ENCODE measurements at regions not wholly inside any gene's neighbourhood (a gene's known extent, or its start where the extent isn't known, plus 50 kb on each side); places are given as distances from the start of the nearest gene placed in this dataset.
"Not testable (repeated sequence)": the region's sequence is repeated elsewhere in the genome, so short reads cannot be mapped to it uniquely, and the experiment has no call there.

DNA sequence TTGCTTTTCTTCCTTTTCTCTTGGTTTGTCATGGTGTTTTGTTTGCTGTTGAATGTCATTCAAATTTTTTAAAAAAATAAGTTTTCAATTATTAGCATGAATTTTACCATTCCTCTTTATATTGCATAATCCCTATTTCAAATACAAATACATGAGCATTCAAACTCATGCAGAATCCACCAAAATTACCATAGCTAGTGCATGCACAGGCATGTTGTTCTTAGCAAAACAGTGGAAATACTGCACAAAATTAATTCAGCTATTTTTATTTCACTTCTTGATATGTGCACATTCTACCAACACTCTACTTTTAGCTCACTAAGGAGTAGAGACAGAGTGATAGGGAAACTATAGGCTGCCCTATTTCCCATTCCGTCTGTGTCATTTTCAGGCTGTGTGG is 670.1 kb upstream of the LRRN3 start:
- no peak for DNase-seq

DNA sequence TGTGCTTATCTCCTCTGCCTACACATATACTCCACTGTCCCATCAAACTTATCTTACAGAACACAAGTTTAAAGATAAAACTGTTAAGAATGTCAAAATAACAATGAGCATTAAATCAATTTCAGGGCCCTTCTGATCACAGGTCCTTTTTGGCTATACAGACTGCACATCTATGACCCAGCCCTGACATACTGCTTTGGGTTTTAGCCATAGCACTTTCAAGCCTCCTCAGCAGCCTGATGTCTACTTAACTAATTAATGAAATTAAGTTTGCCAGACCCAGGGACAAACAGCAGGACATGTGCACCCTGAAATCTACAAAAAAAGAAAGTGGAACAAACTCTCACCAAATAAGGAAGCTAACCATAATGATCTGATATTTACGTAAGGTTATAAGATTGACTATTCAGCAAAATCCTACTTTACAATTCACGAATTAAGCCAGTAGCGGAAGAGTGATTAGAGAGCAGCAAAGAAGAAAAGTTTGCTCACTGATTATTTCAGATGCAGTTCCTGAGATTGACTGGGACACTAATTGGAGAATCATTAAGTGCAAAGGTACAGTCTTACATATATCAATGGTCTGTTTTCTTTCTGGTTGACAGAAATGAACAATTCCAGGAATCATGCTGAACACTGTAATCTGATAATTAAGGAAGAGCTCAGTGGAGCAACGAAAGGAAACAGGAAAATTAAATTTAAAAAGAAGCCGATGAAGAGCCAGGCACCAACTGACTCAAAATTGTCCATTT is 669.3 kb upstream of the LRRN3 start:
- no peak for DNase-seq

DNA sequence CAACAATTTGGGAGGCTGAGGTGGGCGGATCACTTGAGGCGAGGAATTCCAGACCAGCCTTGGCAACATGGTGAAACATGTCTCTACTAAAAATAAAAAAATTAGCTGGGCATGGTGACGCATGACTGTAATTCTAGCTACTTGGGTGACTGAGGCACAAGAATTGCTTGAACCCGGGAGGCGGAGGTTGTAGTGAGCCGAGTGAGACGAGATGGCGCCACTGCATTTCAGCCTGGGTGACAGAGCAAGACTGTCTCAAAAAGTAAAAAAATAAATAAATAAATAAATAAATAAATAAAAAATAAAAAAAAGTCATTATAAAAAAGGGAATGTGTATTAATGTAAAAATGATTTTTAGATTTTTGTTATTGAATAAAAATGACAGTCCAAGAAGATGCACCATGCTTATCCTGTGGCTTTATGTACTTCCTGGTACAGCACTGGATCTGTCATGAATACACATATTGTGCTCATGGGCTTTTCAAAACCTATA is 658.8 kb upstream of the LRRN3 start:
- DNase-seq = no peak

DNA sequence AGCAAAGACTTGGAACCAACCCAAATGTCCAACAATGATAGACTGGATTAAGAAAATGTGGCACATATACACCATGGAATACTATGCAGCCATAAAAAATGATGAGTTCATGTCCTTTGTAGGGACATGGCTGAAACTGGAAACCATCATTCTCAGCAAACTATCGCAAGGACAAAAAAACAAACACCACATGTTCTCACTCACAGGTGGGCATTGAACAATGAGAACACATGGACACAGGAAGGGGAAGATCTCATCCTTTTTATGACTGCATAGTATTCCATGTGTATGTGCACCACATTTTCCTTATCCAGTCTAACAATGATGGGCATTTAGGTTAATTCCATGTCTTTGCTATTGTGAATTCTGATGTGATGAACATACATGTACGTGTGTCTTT is 652.0 kb upstream of the LRRN3 start:
- DNase-seq = not testable (repeated sequence)

DNA sequence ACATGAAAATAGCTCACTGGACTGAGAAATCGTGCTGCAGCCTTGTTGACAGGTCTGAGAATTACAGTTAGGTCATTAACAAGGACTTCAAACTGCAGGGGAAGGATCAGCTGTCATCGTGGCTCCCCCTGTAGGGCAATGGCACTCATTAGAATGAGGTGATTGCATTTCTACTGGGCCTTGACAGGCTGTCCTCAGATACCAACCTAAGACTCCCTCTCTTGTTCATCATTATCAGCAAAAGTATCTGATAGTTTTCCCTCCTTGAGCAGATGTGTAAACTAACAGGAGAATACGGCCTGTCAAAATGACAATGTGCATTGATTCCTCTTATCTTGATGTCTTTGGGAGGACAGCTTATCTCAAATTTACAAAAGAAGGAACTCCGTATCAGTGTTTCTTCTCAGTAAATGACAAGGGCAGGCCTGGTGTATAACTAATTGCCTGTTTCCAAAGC is 648.5 kb upstream of the LRRN3 start:
- DNase-seq = peak; percentile 49

DNA sequence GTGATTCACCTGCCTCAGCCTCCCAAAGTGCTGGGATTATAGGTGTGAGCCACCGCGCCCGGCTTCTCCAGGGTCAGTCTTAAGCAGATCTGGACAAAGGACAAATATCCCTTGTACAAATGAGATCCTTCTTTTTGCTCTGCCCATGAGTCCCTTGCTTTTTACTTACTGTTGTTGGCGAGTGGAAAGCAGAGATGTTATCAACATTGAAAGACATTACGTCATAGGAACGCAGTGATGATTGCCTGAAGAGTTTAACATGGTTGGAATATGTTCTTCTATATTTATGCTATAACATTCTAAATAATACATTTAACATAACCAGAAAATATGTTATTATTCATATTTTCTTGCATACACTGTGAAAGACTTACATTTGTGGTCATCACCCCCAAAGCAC is 644.3 kb upstream of the LRRN3 start:
- DNase-seq = no peak

DNA sequence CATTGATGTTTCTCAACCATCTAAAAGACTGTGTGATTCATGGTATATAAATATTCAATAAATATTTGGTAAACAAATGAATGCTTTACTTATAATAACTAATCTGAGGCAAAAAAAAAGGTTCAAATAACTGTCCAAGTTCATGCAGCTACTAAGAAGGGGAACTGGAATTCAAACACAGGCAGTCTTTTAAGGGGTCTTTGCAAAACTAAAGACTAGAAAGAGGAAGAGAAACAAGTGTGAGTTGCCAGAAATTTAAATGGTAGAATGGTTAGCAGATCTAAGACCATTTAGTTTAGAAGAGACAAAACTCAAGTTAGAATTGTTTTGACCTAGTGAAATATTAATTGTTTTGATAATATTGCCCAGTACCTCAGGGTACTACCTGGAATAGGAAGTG is 642.0 kb upstream of the LRRN3 start:
- no peak for DNase-seq

DNA sequence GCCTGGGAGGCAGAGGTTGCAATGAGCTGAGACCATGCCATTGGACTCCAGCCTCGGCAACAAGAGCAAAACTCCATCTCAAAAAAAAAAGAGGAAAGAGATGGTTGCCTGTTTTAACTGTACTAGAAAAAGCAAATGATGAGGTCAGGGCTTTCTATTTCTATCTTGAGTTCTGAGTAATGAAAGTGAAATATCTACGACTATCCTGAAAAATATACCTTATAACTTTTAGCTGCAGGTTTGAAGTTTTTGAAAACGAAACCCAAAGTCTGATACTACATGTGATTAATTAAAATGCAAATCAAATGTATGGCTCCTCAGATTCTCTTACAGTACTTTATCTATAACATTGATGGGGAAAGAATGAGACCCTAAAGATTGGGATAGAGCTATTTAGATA is 636.2 kb upstream of the LRRN3 start:
- DNase-seq = no peak

DNA sequence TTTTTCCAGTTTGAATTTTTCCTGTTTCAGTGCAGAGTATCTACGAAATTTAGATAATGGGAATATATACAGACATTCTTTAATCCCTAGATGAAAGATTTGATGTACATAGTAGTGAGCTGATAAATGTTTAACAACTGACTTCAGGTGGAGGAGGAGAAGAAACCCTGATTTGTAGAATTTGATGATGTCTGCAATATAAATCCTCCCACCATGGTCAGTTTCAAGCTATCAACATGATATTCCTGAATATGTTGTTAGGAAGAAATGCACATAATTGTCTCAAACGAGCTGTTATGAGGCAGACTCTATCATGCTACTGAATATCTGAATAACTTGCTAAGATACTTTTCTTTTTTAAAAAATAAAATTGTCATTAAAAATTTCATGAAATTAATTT is 629.3 kb upstream of the LRRN3 start:
- no peak for DNase-seq

DNA sequence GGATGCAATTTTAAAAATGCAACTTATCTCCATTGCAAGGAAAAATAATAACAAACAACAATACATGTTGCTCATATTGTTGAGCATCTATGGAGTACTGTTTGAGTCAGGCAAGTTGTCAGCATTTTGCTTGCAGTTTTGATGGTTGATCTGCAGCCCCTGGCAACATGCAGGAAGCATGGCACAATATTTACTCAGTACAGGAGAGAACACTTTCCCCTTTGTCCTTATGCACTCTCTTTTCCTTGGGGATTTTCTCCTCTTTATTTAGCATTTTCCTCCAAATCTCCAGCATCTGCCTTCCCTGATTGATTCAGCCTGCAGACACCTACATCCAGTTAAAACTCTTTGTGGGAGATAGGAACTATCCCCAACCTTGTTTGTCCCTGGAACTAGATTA is 620.5 kb upstream of the LRRN3 start:
- no peak for DNase-seq

DNA sequence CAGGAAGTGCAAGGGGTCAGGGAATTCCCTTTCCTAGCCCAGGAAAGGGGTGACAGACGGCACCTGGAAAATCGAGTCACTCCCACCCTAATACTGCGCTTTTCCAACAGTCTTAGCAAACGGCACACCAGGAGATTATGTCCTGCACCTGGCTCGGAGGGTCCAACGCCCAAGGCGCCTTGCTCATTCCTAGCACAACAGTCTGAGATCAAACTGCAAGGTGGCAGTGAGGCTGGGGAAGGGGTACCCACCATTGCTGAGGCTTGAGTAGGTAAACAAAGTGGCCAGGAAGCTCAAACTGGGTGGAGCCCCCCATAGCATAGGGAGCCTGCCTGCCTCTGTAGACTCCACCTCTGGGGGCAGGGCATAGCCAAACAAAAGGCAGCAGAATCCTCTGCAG is 618.5 kb upstream of the LRRN3 start:
- not testable (repeated sequence) for DNase-seq

DNA sequence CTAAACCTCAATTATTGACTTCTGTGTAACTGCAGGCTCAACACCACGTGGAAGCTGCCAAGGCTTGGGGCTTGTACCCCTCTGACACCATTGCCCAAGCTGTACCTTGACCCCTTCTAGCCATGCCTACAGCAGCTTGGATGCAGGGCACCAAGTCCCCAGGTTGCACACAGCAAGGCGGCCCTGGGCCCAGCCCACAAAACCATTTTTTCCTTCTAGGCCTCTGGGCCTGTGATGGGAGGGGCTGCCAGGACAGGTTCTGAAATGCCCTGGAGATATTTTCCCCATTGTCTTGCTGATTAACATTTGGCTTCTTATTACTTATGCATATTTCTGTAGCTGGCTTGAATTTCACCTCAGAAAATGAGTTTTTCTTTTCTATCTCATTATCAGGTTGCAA is 610.0 kb upstream of the LRRN3 start:
- no peak for DNase-seq

DNA sequence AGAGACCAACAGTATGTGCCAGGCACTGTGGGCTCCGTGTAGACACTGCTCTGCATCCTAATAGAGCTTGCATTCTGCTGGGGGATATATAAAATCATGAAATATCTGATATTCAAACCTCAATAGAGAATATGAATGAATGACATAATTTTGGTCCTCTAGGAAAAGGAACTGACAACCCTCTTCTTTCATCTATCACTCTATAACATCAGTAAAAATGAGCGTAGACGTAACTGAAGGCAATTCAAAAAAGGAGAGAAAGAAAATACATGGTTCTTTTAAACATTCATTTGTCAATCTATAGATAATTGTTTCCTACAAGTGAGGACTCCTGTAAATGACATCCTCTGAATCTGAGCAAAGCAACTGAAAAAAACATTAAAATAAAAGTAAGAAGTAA is 607.4 kb upstream of the LRRN3 start:
- DNase-seq = no peak

DNA sequence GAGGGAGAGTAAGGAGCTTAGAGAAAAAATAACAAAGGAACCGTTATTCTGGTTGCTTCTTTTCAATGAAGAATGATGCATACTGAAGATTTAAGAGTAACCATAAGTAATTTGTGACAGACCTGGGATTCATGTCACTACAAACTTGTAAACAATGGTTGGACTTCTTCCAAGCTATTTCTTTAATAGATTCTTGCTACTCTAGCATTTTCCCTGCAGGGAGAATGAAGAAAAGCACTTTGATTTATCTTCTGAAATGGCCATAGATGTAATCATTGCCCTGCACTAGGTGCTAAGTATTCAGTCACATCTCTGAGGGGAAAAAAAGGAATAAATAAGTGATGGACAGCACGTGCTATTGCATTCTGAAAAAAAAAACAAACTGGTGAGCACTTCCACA is 606.6 kb upstream of the LRRN3 start:
- no peak for DNase-seq

DNA sequence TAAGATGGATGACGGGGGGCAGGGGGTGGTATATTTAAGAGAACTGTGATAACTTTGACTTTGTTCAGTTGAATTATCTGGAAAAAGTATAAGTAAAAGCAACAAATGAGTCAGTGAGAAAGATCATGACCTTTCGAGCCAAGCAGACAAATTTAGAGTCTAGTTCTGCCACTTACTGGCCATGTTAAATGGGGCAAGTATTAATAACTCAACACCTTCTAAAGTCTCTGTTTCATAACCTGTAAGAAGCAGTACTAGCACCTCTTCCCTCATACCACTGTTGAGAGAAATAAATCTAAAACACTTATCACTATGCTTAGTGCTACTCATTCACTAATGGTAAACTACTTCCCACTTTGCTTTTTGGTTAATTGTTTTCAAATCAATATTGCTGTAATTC is 604.4 kb upstream of the LRRN3 start:
- no peak for DNase-seq

DNA sequence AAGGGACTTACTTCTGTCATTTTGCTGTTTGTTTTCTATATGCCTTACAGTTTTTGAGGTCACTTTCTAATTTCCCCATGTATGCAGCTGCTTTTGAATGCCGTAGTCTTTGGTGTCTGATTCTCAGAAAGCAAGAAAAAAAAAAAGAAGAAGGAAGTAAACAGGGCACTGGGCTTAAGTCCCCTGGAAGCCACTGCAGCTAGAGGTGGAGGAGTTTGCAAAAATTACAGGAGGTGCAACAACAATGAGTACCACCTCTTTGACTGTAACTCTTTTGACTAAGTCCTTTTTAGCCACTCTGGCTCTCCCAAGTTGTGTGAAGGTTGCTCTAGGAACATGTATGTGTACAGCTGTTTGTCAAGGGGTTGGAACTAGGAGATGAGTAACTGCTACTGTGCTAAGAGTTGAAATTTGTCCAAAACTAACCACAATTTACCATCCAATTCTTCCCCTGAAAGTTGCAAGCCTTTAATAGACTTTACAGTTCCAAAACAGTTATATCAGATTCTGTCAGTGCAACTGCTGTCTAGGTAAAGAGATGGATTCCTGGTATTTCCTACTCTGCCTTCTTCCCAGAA is 588.0 kb upstream of the LRRN3 start:
- no peak for DNase-seq

DNA sequence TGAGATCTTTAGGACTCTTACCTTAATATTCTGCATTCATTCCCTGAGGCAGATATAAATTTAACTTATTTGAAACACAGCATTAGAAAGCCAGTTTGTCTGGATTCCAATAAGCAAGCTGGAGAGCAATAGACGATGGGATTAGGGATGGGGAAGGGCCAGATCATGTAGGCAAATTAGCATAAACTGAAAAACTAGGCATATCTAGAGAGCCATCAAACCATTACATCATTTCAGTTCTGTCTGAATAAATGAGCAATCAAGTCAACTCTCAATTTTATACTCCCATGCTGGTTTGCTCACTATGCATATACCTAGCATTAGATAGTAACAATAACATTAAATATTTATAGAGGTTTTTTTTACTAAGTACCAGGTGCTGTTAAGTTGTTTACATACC is 583.6 kb upstream of the LRRN3 start:
- DNase-seq = no peak

DNA sequence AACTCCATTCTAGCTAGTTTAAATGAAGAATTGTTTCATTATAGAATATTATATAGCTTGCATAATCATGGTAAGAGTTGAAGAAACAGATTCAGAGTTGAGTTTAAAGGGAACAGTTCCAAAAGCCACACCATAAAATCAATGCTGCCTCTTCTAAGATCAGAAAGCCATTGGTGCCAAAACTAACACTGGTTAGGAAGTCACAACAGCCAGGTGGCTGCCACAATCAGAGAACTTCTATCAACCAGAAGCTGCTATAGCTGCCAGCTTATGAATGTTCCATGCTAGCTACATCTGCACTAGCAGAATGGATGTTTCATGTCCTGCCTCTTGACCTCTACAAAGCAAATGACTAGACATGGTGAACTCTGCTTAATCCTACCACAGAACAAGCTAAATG is 583.1 kb upstream of the LRRN3 start:
- DNase-seq = no peak

DNA sequence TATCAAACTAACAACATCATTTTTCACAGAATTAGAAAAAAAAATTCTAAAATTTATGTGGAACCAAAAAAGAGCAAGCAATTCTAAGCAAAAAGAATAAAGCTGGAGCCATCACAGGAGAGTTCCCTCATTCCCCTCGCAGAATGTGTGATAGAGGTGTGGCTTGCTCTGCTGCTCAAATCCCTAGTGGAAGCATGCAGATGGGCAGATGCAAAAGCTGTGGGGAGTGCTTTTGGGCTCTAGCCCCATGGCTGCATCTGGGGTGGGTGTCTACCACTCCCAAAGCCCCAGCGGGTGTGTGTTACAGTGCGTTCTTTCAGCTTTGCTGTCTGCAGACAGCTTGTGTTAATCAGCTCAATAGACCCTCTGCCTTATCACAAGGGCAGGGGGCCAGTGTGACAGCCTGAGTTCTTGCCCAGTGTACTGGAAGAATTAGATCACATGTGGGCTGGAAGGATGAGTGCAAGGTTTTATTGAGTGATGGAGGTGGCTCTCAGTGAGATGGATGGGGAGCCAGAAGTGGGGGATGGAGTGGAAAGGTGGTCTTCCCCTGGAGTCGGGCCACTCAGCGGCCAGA is 575.9 kb upstream of the LRRN3 start:
- not testable (repeated sequence) for DNase-seq

DNA sequence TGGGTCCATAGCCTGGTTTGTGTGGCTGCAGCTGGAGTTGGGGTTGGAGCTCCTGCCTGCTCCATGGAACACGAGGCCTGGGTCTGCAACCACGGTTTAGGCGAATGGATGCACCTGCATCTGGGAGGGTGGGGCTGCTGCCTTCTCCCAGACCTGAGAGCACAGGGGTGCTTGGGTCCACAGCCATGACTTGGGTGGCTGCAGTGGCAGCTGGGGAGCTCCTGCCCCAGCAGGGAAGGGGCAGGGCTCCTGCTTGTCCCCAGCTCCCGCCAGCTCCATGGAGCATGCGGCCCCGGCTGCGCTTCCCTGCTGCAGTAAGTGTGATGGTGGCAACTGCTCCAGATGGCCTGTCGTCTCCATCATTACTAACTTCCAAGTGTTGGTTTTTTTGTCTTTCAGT is 571.1 kb upstream of the LRRN3 start:
- DNase-seq = no peak

DNA sequence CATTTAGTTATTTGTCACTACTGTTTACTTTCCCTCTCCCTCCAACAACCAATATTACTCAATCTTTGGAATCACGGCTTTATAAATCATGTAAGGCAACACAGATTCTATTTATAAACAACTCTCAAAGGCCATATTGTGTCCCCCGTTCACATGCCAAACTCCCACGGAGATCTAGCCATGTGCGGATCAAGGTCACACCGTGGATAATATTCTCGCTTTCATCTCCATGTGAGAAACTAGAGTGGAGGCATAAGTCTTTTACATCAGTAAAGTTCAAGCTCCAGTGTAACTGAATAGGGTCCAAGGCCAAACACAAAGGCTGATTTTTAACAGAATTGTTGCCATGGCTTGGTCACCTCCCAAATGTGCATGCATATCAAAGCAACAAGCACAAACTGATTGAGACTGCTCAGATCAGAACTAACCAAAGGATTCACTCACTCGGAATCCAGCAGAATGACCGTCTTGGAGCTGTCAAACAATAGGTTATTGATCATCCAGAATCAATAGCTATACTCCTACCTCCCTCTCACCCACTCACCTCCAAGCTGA is 569.5 kb upstream of the LRRN3 start:
- DNase-seq = no peak

DNA sequence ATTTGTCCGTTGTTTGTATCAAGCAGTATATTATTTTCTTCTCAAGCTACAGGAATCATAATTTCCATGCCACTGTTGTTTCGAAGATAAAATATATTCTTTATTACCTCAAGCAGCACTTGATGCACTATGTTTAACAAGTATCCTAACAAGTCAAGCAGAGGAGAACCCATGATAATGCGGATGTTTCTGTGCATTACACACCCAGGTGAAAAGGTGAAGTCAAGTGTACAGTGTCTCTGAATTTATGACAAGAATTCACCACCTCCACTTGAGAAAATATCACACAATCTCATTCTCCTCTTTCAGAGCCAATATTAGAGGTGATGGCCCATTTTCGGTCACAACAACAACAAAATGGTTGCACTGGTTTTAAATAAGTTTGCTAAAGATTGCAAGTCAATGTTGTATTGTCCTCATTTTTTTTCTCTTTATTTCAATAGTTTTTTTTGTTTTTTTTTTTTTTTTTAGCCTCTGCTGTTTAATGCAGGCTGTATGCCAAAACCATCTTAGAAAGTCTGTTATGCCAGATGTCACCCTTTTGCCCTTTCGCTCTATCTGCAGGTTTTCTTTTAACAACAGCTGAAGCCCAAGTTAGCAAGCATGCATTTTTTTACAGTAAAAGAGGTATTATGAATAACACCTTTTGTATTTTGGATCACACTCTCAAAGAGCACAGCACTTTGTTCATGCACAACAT is 568.7 kb upstream of the LRRN3 start:
- DNase-seq = no peak

DNA sequence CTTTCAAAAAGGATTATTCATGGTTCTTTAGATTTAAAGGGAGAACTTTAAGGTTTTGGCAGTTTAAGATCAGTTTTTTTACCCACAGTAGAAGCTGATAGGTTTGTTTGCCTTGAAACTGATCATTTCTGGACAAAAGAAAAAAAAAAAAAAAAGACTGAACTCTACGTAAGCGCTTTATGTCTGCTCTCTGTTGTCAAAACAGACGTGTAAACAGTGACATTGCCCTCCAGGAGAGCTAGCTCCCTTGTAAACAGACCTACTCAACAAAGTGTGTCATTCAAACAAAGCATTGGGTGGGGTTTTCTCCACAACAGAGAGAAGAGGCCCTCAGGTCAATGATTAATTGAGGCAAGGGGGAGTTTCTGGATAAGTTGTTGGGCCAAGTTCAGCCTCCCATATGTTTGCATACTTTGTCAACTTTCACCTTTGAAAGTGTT is 568.1 kb upstream of the LRRN3 start:
- no peak for DNase-seq
